Glutamatergic neuron (in vitro differentiated cells): ENCODE measurements at regions not wholly inside any gene's neighbourhood (a gene's known extent, or its start where the extent isn't known, plus 50 kb on each side); places are given as distances from the start of the nearest gene placed in this dataset.

Experiments used
- DNase-seq: peaks from one replicate; pipeline ENCODE4 v3.0.0; 2022
- H3K27ac Mint-ChIP-seq: one replicate; pipeline ENCODE4 v1.8.0; 2020; ENCODE audit warnings: mild to moderate bottlenecking, mixed read lengths, inconsistent platforms; ENCODE audit not compliant: unreplicated experiment
- H3K27me3 Mint-ChIP-seq: one replicate; pipeline ENCODE4 v1.8.0; 2020; ENCODE audit warnings: mild to moderate bottlenecking, moderate library complexity, mixed read lengths, inconsistent platforms; ENCODE audit not compliant: unreplicated experiment
- H3K36me3 Mint-ChIP-seq: one replicate; pipeline ENCODE4 v1.8.0; 2020; ENCODE audit warnings: mild to moderate bottlenecking, mixed read lengths, inconsistent platforms; ENCODE audit not compliant: unreplicated experiment
- H3K4me1 Mint-ChIP-seq: one replicate; pipeline ENCODE4 v1.8.0; 2020; ENCODE audit warnings: mild to moderate bottlenecking, low read depth, mixed read lengths, inconsistent platforms; ENCODE audit not compliant: unreplicated experiment
- H3K4me3 Mint-ChIP-seq: one replicate; pipeline ENCODE4 v1.8.0; 2020; ENCODE audit warnings: mild to moderate bottlenecking, mixed read lengths, inconsistent platforms; ENCODE audit not compliant: unreplicated experiment
- H3K9me3 Mint-ChIP-seq: one replicate; pipeline ENCODE4 v1.8.0; 2020; ENCODE audit warnings: mild to moderate bottlenecking, moderate library complexity, mixed read lengths, inconsistent platforms; ENCODE audit not compliant: unreplicated experiment
- TF ChIP-seq, protein P1 (sequence below): fragments of 200-600 bp; sonication (generic); IDR thresholded peaks from one replicate; pipeline ENCODE4 v1.5.0; 2021; ENCODE audit not compliant: partially characterized antibody, unreplicated experiment

DNA sequence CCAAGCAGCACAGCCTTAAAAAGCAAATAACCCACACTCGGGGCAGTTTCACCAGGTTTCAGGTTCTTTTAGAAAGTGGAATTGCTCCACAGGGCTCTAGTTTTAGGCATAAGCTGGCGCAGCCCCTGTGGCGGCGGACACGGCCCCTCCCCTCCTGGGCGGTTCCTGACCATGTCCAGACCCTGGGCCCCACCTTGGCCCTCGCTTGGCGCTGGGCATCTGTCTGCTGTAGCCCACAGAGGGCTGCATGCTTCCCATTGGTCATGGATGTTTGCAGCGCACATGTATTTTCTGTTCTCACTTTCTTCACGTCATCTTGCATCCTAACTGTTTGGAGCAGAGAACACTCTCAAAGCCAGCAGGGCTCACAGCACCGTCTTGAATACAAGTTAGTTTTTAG, 244.3 kb downstream of the BRD1 start:
- peaks cover 29% of the 10 kb centered on the region for H3K9me3 Mint-ChIP-seq
- H3K27me3 Mint-ChIP-seq = peaks cover 6% of the 10 kb centered on the region
- no peak overlapping the region for H3K4me3 Mint-ChIP-seq
- H3K4me1 Mint-ChIP-seq = no peaks in the 10 kb centered on the region
- H3K36me3 Mint-ChIP-seq = peaks cover 16% of the 10 kb centered on the region
- no peak overlapping the region for H3K27ac Mint-ChIP-seq
- TF ChIP-seq, protein P1, sequence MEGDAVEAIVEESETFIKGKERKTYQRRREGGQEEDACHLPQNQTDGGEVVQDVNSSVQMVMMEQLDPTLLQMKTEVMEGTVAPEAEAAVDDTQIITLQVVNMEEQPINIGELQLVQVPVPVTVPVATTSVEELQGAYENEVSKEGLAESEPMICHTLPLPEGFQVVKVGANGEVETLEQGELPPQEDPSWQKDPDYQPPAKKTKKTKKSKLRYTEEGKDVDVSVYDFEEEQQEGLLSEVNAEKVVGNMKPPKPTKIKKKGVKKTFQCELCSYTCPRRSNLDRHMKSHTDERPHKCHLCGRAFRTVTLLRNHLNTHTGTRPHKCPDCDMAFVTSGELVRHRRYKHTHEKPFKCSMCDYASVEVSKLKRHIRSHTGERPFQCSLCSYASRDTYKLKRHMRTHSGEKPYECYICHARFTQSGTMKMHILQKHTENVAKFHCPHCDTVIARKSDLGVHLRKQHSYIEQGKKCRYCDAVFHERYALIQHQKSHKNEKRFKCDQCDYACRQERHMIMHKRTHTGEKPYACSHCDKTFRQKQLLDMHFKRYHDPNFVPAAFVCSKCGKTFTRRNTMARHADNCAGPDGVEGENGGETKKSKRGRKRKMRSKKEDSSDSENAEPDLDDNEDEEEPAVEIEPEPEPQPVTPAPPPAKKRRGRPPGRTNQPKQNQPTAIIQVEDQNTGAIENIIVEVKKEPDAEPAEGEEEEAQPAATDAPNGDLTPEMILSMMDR = no peak
- no peak for DNase-seq

DNA sequence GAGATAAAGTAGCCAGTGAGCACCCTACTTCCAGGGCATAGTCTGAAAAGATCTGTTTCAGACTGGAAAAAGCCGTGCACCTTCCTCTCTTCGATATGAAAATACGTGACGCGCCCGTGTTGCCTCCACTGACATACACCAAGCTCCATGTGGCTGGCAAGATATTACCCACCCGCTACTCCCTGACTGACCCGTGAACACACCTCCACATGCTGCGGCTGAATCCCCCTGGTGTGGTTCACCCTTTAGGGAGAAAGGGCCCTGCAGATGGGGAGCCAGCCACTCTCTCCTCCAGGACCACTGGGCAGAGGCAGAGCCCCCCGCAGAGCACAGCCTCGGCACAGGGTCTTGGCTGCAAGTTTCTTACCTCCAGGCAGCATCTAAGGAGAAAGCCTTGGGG, 245.0 kb downstream of the BRD1 start:
- H3K27ac Mint-ChIP-seq = no peak overlapping the region

DNA sequence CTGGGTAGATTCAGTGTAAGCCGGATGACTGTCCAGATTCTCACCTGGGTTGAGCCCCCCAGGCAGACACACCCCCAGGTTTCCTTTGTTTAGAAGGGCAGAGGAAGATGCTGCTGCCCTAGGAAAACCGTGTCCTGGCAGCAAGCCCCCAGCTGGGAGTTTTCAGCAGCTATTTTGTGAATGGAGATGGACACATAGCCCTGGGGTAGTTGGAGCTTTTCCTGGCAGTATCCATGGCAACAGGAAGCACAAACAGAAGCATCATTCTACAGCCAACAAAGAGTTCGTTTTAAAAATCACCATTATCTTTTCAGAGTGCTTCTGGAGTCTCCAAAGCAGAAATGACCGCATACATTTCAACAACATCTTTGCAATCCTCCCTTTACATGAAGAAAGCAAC, 245.5 kb downstream of the BRD1 start:
- Mint-ChIP-seq H3K27me3 (peaks cover 6% of the 10 kb centered on the region), H3K36me3 (peaks cover 18% of the 10 kb centered on the region), H3K9me3 (peaks cover 34% of the 10 kb centered on the region), H3K4me1 (no peaks in the 10 kb centered on the region), H3K4me3 (no peak overlapping the region), H3K27ac (no peak overlapping the region)
- no peak for DNase-seq
- TF ChIP-seq, protein P1 = no peak

More for the DNA sequence above, 245.0 kb downstream of the BRD1 start:
- Mint-ChIP-seq H3K36me3 (peaks cover 18% of the 10 kb centered on the region), H3K4me3 (no peak overlapping the region), H3K4me1 (no peaks in the 10 kb centered on the region), H3K9me3 (peaks cover 32% of the 10 kb centered on the region), H3K27me3 (peaks cover 6% of the 10 kb centered on the region)
- TF ChIP-seq, protein P1 = no peak
- DNase-seq = no peak

DNA sequence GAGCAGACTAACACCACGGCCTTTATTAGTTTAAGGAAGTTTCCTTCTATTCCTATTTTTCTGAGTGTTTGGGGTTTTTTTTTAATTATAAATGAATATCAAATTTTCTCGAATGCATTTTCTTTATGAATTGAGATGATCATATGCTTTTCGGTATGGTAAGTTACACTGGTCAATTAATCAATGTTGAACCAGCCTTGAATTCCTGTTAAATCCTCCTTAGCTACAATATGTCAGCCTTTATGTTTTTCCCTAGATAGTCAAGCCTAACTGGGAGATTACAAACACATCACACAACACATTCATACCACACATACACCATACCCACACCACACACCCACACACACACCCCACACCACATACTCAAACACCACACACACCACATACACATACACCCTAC, 247.6 kb downstream of the BRD1 start:
- Mint-ChIP-seq H3K4me1 (no peaks in the 10 kb centered on the region), H3K27ac (no peak overlapping the region), H3K36me3 (peaks cover 10% of the 10 kb centered on the region), H3K9me3 (peaks cover 30% of the 10 kb centered on the region), H3K4me3 (no peak overlapping the region), H3K27me3 (peaks cover 2% of the 10 kb centered on the region)
- TF ChIP-seq, protein P1 = no peak
- DNase-seq = no peak

DNA sequence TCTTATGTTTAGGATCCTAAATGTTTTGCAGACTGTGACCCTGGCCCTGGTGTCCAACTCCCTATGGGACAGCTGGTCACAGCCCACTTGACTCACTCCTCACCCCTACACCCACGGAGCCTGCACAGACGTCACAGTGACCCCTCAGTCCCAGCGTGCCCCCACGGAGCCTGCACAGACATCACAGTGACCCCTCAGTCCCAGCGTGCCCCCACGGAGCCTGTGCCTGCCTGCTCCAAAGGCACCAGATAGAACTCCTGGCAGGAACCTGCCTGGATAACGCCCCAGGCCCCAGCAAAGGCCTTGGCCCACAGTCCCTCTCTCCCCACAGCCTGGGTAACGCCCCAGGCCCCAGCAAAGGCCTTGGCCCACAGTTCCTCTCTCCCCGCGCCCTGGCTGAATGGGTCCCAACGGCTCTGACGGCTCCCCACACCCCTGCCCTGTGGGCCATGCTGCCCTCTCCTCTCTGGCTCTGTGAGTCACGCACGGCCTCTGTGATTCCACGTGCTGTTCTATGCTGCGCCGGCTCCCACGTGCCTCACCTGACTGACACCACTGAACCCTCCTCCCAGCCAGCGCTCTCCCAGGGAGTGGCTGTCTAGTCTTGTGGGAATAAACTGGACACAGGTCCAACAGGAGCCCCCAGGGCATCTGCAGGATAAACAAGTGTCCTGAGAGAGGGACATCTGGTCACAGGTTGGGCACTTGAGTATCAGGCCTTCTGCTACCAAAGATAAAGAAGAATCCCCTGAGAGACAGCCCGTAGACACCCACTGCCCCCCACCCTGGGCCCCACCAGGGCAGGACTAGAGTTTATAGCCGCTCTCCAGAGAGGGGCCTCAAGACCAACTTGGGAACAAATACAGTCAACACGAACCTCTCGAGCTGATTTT, 250.3 kb downstream of the BRD1 start:
- Mint-ChIP-seq H3K4me1 (no peaks in the 10 kb centered on the region), H3K36me3 (peaks cover 7% of the 10 kb centered on the region), H3K9me3 (peaks cover 32% of the 10 kb centered on the region), H3K4me3 (no peak overlapping the region), H3K27ac (no peak overlapping the region), H3K27me3 (peaks cover 3% of the 10 kb centered on the region)
- TF ChIP-seq, protein P1 = no peak
- DNase-seq = no peak
